Stimulated activated naive CD4-positive, alpha-beta T cell (primary cell): ENCODE measurements at regions not wholly inside any gene's neighbourhood (a gene's known extent, or its start where the extent isn't known, plus 50 kb on each side); places are given as distances from the start of the nearest gene placed in this dataset.
"Not testable (repeated sequence)": the region's sequence is repeated elsewhere in the genome, so short reads cannot be mapped to it uniquely, and the experiment has no call there.

Experiments used
- DNase-seq, 6 experiments: peaks; one replicate each; lab custom pipeline; 2025; lab: John Stamatoyannopoulos, UW

DNA sequence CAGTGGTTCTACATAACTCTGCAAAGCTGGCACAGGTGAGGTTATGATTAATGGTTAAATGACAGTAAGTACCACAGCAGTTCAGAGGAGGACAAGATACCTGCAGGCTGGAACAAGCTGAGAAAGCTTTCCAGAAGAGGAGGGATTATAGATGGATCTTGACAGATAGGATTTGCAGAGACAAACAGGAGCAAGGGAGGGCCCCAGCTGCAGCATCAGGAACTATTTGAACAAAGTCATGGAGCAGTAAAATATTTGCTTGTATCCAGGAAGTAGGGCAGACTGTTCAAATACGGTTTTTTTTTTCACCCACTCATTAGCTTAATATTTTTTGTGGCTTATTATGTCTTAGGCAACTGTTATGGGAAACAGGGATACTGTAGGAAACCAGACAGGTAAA lies 144.4 kb upstream of the MAN1A1 start:
- DNase-seq: no peak

DNA sequence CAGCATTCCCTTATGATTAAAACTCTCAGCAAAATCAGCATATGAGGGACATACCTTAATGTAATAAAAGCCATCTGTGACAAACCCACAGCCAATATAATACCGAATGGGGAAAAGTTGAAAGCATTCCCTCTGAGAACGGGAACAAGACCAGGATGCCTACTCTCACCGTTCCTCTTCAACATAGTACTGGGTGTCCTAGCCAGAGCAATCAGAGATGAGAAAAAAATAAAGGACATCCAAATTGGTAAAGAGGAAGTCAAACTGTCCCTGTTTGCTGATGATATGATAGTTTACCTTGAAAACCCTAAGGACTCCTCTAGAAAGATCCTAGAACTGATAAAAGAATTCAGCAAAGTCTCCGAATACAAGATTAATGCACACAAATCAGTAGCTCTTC lies 141.6 kb upstream of the MAN1A1 start:
- DNase-seq: not testable (repeated sequence)

DNA sequence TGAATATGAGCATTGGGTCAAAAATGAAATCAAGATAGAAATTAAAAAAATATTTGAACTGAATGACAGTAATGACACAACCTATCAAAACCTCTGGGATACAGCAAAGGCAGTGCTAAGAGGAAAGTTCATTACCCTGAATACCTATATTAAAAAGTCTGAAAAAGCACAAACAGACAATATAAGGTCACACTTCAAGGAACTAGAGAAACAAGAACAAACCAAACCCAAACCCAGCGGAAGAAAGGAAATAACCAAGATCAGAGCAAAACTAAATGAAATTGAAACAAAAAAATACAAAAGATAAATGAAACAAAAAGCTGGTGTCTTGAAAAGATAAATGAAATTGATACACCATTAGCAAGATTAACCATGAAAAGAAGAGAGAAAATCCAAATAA lies 140.5 kb upstream of the MAN1A1 start:
- not testable (repeated sequence) for DNase-seq

DNA sequence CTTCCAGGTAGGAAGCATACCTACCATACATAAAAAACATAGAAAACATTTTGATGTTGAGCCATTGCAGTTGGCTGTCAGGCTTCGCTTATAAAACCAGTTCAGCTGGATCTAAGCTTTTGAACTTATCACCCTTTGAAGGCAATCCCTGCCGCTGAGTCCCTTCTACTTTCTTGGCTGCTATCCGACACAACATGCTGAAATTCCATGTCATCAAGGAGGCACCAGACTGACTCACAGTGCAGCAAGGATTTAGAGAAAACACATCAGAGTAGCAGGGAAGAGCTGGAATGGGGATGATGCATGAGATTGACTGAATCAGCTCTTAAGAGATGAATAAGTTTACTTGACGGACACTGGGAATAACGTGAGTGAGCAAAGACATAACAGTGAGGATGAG lies 135.0 kb upstream of the MAN1A1 start:
- DNase-seq: no peak

DNA sequence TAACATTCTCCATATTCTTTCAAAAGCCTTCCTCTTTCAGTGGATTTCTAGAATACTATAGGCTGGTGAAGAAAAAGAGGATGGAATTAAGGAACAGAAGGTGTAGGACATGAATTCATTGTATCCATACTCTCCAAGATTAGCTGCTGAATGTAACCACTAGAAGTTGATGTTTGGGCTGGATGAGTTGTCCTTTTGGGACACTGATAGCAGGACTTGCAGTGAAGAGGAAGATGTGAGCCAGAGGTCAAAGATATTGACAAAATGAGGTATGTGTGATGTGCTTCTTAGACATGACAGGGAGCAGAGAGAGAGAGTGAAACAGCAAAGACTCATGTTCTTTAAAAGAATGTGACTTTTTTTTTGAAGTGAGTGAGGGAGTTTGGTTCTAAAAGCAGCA lies 134.3 kb upstream of the MAN1A1 start:
- DNase-seq: no peak

DNA sequence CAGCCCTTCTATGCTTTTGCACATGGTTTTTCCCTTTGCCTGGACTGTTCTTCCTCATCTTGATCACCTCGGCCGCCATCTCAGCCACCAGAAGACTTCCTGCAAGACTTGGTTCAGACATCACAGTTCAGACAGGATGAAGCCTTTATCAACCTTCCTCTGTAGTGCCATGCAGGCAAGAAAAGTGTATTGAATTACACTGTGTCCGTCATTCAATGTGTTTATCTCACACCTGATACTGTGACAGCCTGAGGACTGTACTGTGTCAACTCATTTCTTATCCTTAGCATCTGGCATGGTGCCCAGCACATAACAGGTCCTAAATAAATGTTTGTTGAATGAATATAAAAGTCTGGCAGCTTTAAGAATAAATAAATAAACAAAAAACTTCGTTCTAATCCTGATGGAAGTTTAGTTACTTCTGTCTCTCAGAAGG lies 133.3 kb upstream of the MAN1A1 start:
- no peak for DNase-seq

DNA sequence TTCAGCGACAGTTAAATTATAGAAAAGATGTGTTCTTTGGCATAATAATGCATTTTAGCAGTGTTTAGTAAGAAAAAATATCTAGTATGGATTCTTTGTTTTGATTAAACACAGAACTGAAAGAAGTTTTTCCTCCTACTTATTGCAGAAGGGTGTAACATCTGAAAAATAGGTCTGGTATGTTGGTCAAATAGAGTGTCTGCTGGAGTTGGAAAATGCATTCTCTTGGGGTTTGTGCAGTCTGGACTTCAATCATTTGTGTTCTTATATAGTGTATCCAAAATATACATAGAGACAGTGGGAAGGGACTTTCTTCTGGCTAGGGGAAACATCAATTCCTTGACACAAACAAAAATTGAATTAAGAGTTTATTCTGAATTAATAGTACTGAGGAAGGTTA lies 132.4 kb upstream of the MAN1A1 start:
- DNase-seq: no peak

DNA sequence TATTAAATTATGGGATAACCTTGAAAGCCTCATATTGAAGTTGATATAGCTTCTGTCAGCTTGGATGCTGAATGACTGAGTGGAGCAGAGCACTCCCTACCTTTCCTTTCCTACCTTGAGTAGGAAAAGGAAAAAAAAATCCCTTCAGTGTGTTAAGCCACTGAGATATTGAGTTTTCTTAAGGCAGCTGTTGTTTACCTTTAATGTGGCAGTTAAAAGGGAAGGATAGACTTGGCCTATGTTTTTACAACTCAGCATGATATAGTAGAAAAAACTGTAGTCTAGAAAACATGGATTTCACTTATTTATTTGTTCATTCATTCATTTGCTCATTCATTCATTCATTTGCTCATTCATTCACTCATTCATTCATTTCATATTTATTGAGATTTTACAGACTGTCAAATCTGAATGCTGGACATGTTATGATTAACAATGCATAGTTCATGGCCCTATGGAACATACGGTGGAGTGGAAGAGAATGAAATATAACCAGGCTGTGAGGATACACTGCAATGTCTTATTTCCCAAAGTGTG lies 131.5 kb upstream of the MAN1A1 start:
- DNase-seq: no peak

DNA sequence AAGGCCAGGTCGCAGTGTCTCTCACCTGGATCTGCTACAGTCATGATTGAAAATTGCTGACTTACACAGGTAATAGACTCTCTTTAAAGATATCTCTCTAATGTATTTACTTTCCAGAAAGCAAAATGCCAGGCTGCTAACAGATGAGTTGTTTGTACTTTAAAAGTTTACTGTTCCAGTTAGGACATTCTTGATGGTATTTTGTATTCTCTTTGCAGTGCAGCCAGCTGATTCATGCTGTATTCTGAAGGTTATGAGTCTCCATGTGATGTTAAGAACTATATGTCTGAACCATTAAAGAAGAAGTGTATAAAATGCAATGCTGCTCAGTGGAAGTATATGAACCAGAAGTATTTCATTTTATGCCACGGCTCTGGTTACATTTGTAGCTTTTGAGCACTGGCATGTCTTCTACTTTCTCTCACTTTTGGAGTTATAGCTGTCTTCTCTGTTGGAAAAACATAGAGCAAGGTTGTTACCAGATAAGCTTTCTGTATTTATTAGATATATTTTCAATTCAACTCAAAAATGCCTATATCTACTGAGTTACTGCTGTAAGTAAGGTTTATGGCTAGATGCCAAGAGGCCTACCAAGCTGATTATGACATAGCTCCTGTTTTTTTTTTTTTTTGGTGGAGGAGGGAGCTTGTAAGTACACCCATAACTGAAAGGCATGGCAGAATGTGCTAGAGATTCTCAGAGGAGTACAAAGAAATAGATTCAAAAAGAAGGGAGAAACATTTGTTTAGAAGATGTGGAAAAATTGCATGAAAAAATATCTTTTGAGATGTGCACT lies 130.5 kb upstream of the MAN1A1 start:
- DNase-seq: no peak

DNA sequence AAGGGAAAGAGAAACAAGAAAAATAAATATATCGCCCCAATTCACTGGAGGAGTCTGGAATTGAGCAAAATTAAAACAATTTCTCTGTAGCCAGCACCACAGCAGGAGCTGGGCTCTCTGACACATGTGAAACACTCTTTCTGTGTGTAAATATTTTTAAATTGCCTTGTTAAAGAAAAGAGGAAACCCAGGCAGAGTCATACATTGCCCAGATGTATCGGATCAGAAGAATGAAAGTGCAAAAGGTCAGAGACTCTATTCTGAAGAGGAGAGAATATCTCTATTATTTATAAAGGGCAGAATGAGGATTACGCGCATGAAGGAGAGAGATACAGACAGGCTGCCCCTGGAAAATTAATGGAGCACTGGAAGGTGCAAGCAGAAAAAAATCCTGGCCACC lies 127.0 kb upstream of the MAN1A1 start:
- DNase-seq: no peak

DNA sequence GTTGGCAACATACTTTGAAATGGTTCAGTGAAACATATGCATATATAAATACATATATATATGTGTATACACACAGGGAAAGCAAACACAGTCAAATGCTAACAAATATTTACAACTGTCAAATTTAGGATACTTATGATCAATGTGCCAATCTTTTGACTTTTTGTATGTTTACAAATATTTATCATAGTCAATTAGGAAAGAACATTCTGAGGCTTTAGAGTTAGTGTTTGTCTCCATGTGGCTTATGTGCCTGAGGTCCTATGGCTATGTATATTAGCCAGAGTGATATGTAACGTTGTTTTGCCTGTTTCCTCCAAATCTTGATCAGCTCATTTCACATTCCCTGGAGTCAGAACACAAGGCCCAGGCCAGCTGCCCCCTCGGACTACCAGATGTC lies 126.5 kb upstream of the MAN1A1 start:
- no peak for DNase-seq

DNA sequence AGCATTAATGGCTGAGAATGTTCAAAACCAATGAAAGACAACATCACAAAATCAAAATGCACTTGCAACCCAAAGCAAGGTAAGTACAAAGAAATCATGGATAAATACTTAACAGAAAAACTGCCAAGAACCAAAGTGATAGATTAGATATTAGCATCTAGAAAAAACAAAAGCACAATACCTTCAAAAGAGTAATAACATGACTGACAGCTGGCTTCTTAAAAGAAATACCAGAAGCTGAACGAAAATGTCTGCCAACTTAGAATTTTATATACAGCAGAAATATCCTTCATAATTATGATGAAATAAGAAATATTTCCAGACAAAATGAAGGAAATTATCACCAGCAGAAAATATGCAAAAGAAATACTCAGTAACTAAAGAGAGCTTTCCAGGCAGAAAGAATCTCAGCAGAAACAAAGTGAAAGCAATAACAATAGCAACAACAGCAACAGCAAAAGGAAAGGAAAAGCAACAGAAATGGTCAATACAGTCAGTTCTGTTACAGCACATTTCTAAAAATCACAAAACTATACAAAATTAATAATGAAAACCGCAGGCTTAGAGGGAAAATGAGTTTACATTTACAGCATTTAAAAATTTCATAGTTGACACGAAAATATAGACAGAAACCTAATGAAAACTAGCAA lies 121.5 kb upstream of the MAN1A1 start:
- no peak for DNase-seq

DNA sequence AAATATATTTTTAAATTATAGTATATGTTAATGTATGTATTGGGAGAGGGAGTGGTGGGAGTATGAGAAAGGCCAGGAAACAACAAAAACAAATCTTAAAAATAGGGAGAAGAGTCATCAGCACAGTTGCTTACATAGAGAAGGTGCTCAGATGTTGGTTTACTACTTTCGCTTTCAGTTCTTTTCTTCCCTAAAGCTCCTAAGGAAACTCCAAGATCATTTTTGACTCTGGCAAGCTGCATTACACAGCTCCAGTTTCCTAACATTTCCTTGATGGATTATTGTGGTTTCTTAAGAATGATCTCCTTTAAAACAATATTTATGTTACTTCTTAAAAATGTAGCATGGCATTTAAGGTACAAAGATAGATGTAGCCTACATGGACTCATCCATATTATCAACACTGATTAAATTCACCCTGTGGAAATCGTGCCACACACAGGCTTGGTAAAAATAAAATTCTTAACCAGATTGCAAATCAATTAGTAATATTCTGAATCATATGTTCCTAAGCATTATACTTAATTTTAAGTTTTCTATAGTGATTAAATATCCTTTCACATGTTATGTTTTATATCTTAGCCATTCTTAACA lies 118.0 kb upstream of the MAN1A1 start:
- DNase-seq: no peak

DNA sequence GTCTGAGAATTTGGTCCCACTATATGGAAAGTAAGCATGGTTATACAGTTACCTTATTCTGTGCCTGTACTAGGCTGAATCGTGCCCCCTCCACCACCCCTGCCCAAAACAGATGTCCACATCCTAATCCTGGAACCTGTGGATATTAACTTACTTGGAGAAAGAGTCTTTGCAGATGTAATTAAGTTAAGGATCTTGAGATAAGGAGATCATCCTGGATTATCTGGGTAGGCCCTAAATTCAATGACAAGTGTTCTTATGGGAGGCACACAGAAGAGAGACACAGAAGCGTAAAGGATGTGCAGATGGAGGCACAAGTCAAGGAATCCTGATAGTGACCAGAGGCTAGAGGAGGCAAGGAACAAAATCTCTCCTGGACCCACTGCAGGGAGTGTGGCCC lies 116.7 kb upstream of the MAN1A1 start:
- DNase-seq: no peak

DNA sequence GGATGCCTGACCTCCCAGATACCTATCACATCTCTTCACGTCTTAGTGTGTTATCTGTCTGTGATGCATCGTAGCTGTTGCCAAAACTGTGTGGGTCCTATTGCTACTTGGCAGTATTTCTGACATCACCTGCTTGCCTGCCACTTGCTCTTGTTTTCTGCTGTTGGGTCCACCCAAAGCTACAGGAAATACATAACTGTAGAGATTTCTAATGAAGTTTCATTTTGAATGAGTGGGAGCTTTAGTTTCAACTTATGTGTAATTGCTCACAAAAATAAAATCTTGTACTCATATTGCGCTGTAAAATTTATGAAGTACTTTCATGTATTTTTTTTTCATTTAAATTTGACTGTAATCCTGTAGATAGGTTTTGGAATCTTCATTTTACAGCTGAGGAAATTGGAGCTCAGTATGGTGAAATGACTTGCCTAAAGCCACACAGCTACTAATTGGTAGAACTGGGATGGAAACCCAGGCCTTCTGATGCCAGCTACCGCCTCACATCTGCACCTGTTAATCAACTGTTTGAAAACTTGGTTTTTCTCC lies 113.6 kb upstream of the MAN1A1 start:
- DNase-seq: no peak

DNA sequence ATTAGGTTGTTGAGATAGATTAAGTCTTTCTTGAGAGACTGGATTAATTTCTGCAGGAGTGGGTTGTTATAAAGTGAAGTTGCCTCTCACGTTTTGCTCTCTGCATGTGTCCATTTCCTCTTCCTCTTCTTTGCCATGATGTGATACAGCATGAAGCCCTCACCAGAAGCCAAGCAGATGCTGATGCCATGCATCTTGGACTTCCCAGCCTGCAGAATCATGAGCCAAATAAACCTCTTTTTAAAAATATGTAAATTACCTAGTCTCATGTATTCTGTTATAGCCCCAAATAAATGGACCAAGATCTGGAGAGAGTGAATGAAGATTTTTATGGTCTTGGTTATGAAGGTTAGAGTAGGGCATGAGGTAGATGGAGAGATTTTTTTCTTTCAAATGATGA lies 111.6 kb upstream of the MAN1A1 start:
- no peak for DNase-seq

DNA sequence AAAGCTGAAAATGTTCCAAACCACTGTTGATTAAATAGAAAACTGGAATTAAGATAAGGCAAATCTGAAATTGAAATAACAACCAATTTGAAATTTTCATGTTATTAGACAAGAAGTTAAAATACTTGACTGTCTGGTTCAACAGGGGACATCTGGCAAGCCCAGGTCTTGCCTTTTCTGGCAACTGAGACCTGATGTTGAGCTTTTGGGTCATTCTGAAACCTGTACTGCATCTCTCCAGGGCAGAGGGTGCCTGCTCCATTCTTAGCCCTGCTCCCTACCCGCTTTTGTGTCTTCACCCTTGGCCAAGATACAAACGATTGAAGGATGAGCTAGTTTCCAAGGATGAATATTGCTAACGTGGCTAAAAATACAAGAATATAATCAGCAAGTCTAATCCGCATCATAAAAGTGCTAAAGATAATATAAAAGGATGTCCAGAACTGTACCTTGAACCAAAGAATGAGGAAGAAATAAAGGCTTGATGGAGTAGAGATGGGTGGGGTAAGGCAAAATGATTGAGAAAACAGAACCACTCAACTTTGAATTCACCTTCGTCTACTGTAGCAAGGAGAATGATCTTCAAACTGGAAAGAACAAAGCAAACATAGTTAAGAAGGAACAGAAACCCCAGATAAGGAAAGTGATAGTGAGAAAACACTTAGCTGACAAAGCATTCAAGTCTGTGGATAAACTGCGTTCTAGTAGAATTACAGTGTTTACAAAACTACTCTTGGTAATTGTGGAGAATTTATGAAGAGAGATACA lies 109.8 kb upstream of the MAN1A1 start:
- DNase-seq: no peak

DNA sequence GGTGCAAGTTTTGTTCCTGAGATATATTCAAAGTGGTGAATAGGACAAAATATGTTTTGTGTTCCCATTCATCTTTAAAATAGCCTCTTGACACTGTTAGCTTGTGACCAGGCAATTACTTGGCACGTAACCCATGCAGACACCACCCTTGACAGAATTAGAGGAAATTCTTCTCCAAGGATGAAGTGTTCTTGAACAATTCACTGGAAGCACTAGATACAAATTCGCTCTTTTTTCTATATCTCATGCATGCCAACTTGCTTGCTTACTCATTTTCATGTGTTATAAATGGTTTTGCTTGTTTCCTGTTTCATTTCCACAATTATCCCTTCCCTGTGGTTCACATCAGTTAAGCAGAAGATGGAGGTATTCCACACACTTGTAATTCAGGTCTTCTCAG lies 105.2 kb upstream of the MAN1A1 start:
- DNase-seq: no peak

DNA sequence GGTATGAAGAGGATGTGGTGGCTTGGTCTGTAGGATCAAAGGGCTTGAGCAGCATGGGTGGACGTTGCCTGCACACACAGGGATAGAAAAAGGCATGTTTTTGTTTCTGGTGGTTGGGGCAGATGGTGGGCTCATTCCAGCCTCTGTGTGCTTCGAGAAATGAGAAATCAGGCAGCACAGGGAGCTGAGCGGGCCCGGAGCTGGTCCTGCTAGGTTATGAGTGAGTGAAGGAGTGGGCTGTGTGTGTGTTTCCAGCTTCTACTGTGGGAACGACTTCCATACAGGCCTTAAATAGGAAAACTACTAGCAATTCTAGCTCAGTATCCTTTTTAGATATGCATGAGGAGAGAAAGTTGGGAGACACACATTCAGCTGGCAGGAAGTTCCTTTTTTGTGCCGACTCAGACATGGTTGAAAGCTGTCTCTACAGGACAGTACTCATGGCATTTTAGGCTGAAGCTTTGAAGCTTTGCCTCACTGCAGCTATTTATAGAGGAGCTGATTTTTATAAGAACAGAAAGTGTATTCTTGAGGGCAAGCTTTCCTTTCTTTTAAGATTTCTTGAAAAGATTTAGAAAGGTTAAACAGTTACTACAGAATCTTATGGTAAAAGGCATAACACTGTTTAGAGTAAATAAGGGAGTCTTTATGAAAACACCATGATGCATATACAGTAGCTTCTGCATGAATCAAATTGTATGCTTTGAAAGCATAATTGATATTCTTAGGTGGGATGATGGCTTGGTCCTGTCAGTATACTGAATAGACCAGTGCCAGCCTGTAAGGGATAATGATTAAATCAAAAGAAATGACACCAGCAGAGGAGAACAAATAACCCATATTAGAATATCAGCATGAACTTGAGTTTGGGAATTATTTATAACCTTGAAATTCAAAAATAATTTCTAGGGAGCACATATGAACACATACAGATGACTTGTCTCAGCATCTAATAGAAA lies 104.0 kb upstream of the MAN1A1 start:
- no peak for DNase-seq

DNA sequence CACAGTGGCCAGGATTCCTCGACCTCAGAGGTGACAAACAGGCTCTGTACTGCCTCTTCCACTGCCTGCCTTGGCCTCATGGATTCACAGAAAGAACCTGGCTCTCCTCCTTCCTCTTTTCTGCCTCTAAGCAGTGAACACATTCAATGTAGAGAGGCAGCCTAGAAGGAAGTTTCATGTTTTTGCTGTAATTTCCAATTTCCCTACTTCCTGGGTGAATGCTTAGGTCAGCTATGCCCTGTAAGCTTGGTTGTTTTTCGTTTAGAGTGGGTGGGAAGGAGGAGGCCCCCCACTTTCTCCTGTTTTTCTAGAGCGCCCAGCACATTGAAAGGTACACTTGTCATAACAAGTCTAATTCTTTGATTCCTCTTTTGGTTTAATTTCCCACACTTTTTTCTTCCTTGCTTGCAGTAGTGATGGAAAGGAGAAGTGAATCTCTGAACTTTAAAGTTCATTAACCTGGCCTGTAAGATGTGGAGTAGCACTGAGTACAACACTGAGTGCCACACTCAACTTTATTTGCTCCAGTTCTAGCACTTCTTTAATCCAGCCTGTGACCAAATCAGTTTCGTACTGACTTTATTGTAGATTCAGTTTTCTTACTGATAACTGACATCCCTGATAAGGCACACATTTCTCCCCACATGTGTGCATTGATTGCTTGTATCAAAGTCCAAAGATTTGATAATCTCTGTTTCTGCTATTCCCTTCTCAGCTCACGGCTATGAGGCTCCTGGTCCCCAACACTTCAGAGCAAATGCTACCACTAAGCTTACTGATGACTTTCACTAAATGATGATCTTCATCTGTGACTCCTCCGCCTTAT lies 100.0 kb upstream of the MAN1A1 start:
- DNase-seq: no peak
